Activated CD4-positive, alpha-beta T cell treated with anti-CD3 and anti-CD28 coated beads, Interleukin-2, amount 10 ng/mL, durations not matched to agents 7 days and 5 days (primary cell): ENCODE measurements at regions not wholly inside any gene's neighbourhood (a gene's known extent, or its start where the extent isn't known, plus 50 kb on each side); places are given as distances from the start of the nearest gene placed in this dataset.
"Not testable (repeated sequence)": the region's sequence is repeated elsewhere in the genome, so short reads cannot be mapped to it uniquely, and the experiment has no call there.

Experiments
- CTCF ChIA-PET: fragments of 350-600 bp; sonication (Branson Sonifier 250); formaldehyde crosslinking; loops from one replicate; lab custom pipeline; 2021; ENCODE audit warnings: antibody characterized with exemption; lab: Charles Lee
- POLR2A ChIA-PET: fragments of 350-600 bp; sonication (Branson Sonifier 250); formaldehyde crosslinking; loops from one replicate; lab custom pipeline; 2021; ENCODE audit warnings: antibody characterized with exemption; lab: Charles Lee
- DNase-seq: peaks from one replicate; pipeline ENCODE4 v3.0.0-alpha.2; 2020
- H3K27ac Mint-ChIP-seq: one replicate; pipeline ENCODE4 v1.8.0; 2021; ENCODE audit warnings: mild to moderate bottlenecking, moderate library complexity, mixed read lengths
- H3K27me3 Mint-ChIP-seq: one replicate; pipeline ENCODE4 v1.8.0; 2021; ENCODE audit warnings: mixed read lengths
- H3K36me3 Mint-ChIP-seq: one replicate; pipeline ENCODE4 v1.8.0; 2021; ENCODE audit warnings: low read depth, mixed read lengths
- H3K4me1 Mint-ChIP-seq: one replicate; pipeline ENCODE4 v1.8.0; 2021; ENCODE audit warnings: mixed read lengths
- H3K4me3 Mint-ChIP-seq: one replicate; pipeline ENCODE4 v1.8.0; 2021; ENCODE audit warnings: mild to moderate bottlenecking, moderate library complexity, mixed read lengths
- H3K9me3 Mint-ChIP-seq: one replicate; pipeline ENCODE4 v1.8.0; 2021; ENCODE audit warnings: mixed read lengths

- ChIA-PET CTCF (no interaction called here), POLR2A (no interaction called here)
- Mint-ChIP-seq H3K9me3 (no peaks in the 10 kb centered on the region), H3K4me1 (no peaks in the 10 kb centered on the region), H3K36me3 (no peaks in the 10 kb centered on the region), H3K27me3 (no peaks in the 10 kb centered on the region), H3K27ac (no peak overlapping the region), H3K4me3 (no peak overlapping the region)
- DNase-seq = peak; percentile 12
Observed at GRCh38 chrX:1011691-1012283, 200.7 kb downstream of the CRLF2 start.

- CTCF ChIA-PET = no interaction called here
- Mint-ChIP-seq H3K9me3 (no peaks in the 10 kb centered on the region), H3K27ac (no peak overlapping the region)
Observed at GRCh38 chrX:1009771-1010170, 202.7 kb downstream of the CRLF2 start.

GRCh38 chrX:1006156-1006730, 206.2 kb downstream of the CRLF2 start:
- DNase-seq = no peak
- Mint-ChIP-seq H3K27ac (no peak overlapping the region), H3K36me3 (no peaks in the 10 kb centered on the region), H3K4me3 (no peak overlapping the region), H3K27me3 (no peaks in the 10 kb centered on the region), H3K9me3 (no peaks in the 10 kb centered on the region), H3K4me1 (no peaks in the 10 kb centered on the region)
- ChIA-PET CTCF (no interaction called here), POLR2A (no interaction called here)

More at GRCh38 chrX:1009771-1010170, 202.7 kb downstream of the CRLF2 start:
- no peak for DNase-seq
- Mint-ChIP-seq H3K27me3 (no peaks in the 10 kb centered on the region), H3K36me3 (no peaks in the 10 kb centered on the region), H3K4me3 (no peak overlapping the region), H3K4me1 (no peaks in the 10 kb centered on the region)
- POLR2A ChIA-PET = no interaction called here

- no peaks in the 10 kb centered on the region for H3K27me3 Mint-ChIP-seq
- DNase-seq = no peak
- H3K4me3 Mint-ChIP-seq = no peak overlapping the region
- H3K36me3 Mint-ChIP-seq = no peaks in the 10 kb centered on the region
- ChIA-PET CTCF (no interaction called here), POLR2A (no interaction called here)
- H3K9me3 Mint-ChIP-seq = no peaks in the 10 kb centered on the region
- H3K4me1 Mint-ChIP-seq = no peaks in the 10 kb centered on the region
- H3K27ac Mint-ChIP-seq = no peak overlapping the region
Observed at GRCh38 chrX:1002611-1003010, 209.8 kb downstream of the CRLF2 start.

GRCh38 chrX:997631-998137, 214.8 kb downstream of the CRLF2 start:
- ChIA-PET POLR2A (no interaction called here), CTCF (no interaction called here)
- no peaks in the 10 kb centered on the region for H3K27me3 Mint-ChIP-seq
- no peaks in the 10 kb centered on the region for H3K4me1 Mint-ChIP-seq
- H3K4me3 Mint-ChIP-seq = no peak overlapping the region
- H3K27ac Mint-ChIP-seq = no peak overlapping the region
- H3K36me3 Mint-ChIP-seq = no peaks in the 10 kb centered on the region
- DNase-seq = no peak
- peaks cover 9% of the 10 kb centered on the region for H3K9me3 Mint-ChIP-seq

GRCh38 chrX:994780-995179, 217.7 kb downstream of the CRLF2 start:
- no peaks in the 10 kb centered on the region for H3K4me1 Mint-ChIP-seq
- DNase-seq = no peak
- no peak overlapping the region for H3K4me3 Mint-ChIP-seq
- H3K27ac Mint-ChIP-seq = no peak overlapping the region
- peaks cover 13% of the 10 kb centered on the region for H3K9me3 Mint-ChIP-seq
- CTCF ChIA-PET = no interaction called here
- POLR2A ChIA-PET = no interaction called here
- H3K27me3 Mint-ChIP-seq = no peaks in the 10 kb centered on the region
- H3K36me3 Mint-ChIP-seq = no peaks in the 10 kb centered on the region

- peak overlapping the region; percentile 61 for H3K4me3 Mint-ChIP-seq
- H3K27me3 Mint-ChIP-seq = no peaks in the 10 kb centered on the region
- H3K27ac Mint-ChIP-seq = peak overlapping the region; percentile 68
- ChIA-PET POLR2A (no interaction called here), CTCF (no interaction called here)
- no peaks in the 10 kb centered on the region for H3K36me3 Mint-ChIP-seq
- H3K9me3 Mint-ChIP-seq = peaks cover 13% of the 10 kb centered on the region
- peak; percentile 67 for DNase-seq
- H3K4me1 Mint-ChIP-seq = no peaks in the 10 kb centered on the region
Observed at GRCh38 chrX:989959-990510, 222.4 kb downstream of the CRLF2 start.

GRCh38 chrX:988530-988929, 223.9 kb downstream of the CRLF2 start:
- H3K27me3 Mint-ChIP-seq, H3K9me3 Mint-ChIP-seq, H3K36me3 Mint-ChIP-seq, POLR2A ChIA-PET, H3K4me3 Mint-ChIP-seq, CTCF ChIA-PET, H3K4me1 Mint-ChIP-seq, DNase-seq, H3K27ac Mint-ChIP-seq: not testable (repeated sequence)

GRCh38 chrX:981791-982626, 230.4 kb downstream of the CRLF2 start:
- Mint-ChIP-seq H3K9me3 (peaks cover 3% of the 10 kb centered on the region), H3K27ac (no peak overlapping the region), H3K4me1 (no peaks in the 10 kb centered on the region), H3K27me3 (peaks cover 16% of the 10 kb centered on the region), H3K4me3 (no peak overlapping the region), H3K36me3 (no peaks in the 10 kb centered on the region)
- DNase-seq = no peak
- ChIA-PET POLR2A (no interaction called here), CTCF (no interaction called here)

GRCh38 chrX:980587-981235, 231.7 kb downstream of the CRLF2 start:
- Mint-ChIP-seq H3K27me3 (peaks cover 16% of the 10 kb centered on the region), H3K4me1 (no peaks in the 10 kb centered on the region), H3K27ac (no peak overlapping the region), H3K36me3 (no peaks in the 10 kb centered on the region), H3K9me3 (peaks cover 8% of the 10 kb centered on the region), H3K4me3 (no peak overlapping the region)
- ChIA-PET POLR2A (no interaction called here), CTCF (no interaction called here)
- DNase-seq = no peak

- H3K27me3 Mint-ChIP-seq = peaks cover 16% of the 10 kb centered on the region
- H3K9me3 Mint-ChIP-seq, H3K4me3 Mint-ChIP-seq, POLR2A ChIA-PET, H3K27ac Mint-ChIP-seq, DNase-seq, H3K36me3 Mint-ChIP-seq, CTCF ChIA-PET, H3K4me1 Mint-ChIP-seq: not testable (repeated sequence)
Observed at GRCh38 chrX:979127-979526, 233.3 kb downstream of the CRLF2 start.

- Mint-ChIP-seq H3K4me1 (no peaks in the 10 kb centered on the region), H3K36me3 (no peaks in the 10 kb centered on the region), H3K27me3 (no peaks in the 10 kb centered on the region), H3K9me3 (peaks cover 8% of the 10 kb centered on the region), H3K4me3 (no peak overlapping the region), H3K27ac (no peak overlapping the region)
- ChIA-PET CTCF (no interaction called here), POLR2A (no interaction called here)
- no peak for DNase-seq
Observed at GRCh38 chrX:973010-973632, 239.3 kb downstream of the CRLF2 start.
